Endothelial cell (in vitro differentiated cells): ENCODE measurements at regions not wholly inside any gene's neighbourhood (a gene's known extent, or its start where the extent isn't known, plus 50 kb on each side); places are given as distances from the start of the nearest gene placed in this dataset.
"Not testable (repeated sequence)": the region's sequence is repeated elsewhere in the genome, so short reads cannot be mapped to it uniquely, and the experiment has no call there.

Experiments
- DNase-seq: peaks from one replicate; pipeline ENCODE4 v3.0.0; 2021; ENCODE audit warnings: low spot score
- H3K27ac Mint-ChIP-seq: one replicate; pipeline ENCODE4 v1.8.0; 2021; ENCODE audit warnings: mixed read lengths, inconsistent platforms; ENCODE audit not compliant: unreplicated experiment
- H3K27me3 Mint-ChIP-seq: one replicate; pipeline ENCODE4 v1.8.0; 2021; ENCODE audit warnings: mild to moderate bottlenecking, moderate library complexity, mixed read lengths, inconsistent platforms; ENCODE audit not compliant: unreplicated experiment
- H3K36me3 Mint-ChIP-seq: one replicate; pipeline ENCODE4 v1.8.0; 2021; ENCODE audit warnings: mild to moderate bottlenecking, low read depth, mixed read lengths, inconsistent platforms; ENCODE audit not compliant: unreplicated experiment
- H3K4me1 Mint-ChIP-seq: one replicate; pipeline ENCODE4 v1.8.0; 2021; ENCODE audit warnings: mild to moderate bottlenecking, mixed read lengths, inconsistent platforms; ENCODE audit not compliant: unreplicated experiment
- H3K4me3 Mint-ChIP-seq: one replicate; pipeline ENCODE4 v1.8.0; 2021; ENCODE audit warnings: mild to moderate bottlenecking, mixed read lengths, inconsistent platforms; ENCODE audit not compliant: unreplicated experiment
- H3K9me3 Mint-ChIP-seq: one replicate; pipeline ENCODE4 v1.8.0; 2021; ENCODE audit warnings: mixed read lengths, inconsistent platforms; ENCODE audit not compliant: unreplicated experiment
- TF ChIP-seq, protein P1 (sequence below): fragments of 200-600 bp; sonication (generic); IDR thresholded peaks from one replicate; pipeline ENCODE4 v1.5.0; 2021; ENCODE audit warnings: antibody characterized with exemption; ENCODE audit not compliant: unreplicated experiment

- TF ChIP-seq, protein P1, sequence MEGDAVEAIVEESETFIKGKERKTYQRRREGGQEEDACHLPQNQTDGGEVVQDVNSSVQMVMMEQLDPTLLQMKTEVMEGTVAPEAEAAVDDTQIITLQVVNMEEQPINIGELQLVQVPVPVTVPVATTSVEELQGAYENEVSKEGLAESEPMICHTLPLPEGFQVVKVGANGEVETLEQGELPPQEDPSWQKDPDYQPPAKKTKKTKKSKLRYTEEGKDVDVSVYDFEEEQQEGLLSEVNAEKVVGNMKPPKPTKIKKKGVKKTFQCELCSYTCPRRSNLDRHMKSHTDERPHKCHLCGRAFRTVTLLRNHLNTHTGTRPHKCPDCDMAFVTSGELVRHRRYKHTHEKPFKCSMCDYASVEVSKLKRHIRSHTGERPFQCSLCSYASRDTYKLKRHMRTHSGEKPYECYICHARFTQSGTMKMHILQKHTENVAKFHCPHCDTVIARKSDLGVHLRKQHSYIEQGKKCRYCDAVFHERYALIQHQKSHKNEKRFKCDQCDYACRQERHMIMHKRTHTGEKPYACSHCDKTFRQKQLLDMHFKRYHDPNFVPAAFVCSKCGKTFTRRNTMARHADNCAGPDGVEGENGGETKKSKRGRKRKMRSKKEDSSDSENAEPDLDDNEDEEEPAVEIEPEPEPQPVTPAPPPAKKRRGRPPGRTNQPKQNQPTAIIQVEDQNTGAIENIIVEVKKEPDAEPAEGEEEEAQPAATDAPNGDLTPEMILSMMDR: no peak
- Mint-ChIP-seq H3K9me3 (no peaks in the 10 kb centered on the region), H3K36me3 (no peaks in the 10 kb centered on the region), H3K4me1 (no peaks in the 10 kb centered on the region), H3K27me3 (peaks cover 2% of the 10 kb centered on the region), H3K27ac (no peak overlapping the region), H3K4me3 (no peak overlapping the region)
- no peak for DNase-seq
Observed at GRCh38 chr1:242690849-242691609, 166.5 kb upstream of the PLD5 start.

DNA sequence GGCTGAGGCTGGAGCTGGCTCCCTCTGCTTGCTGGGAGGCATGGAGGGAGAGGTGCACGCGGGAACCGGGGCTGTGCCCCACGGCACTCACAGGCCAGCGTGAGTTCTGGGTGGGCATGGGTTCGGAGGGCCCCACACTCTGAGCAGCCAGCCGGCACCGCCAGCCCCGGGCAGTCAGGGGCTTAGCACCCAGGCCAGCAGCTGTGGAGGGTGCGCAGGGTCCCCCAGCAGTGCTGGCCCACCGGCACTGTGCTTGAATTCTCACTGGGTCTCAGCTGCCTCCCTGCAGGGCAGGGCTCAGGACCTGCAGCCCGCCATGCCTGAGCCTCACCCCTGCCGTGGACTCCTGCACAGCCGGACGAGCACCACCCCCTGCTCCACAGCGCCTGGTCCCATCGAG lies 164.9 kb upstream of the PLD5 start:
- H3K4me1 Mint-ChIP-seq: no peaks in the 10 kb centered on the region
- H3K27ac Mint-ChIP-seq: no peak overlapping the region
- H3K4me3 Mint-ChIP-seq: no peak overlapping the region
- no peaks in the 10 kb centered on the region for H3K36me3 Mint-ChIP-seq
- H3K9me3 Mint-ChIP-seq: no peaks in the 10 kb centered on the region
- TF ChIP-seq, protein P1: no peak
- no peak for DNase-seq
- peaks cover 2% of the 10 kb centered on the region for H3K27me3 Mint-ChIP-seq

- Mint-ChIP-seq H3K27ac (no peak overlapping the region), H3K36me3 (no peaks in the 10 kb centered on the region), H3K9me3 (no peaks in the 10 kb centered on the region), H3K27me3 (no peaks in the 10 kb centered on the region), H3K4me1 (peaks cover 4% of the 10 kb centered on the region), H3K4me3 (no peak overlapping the region)
- no peak for DNase-seq
- TF ChIP-seq, protein P1: no peak
Observed at GRCh38 chr1:242674951-242675645, 150.6 kb upstream of the PLD5 start.

DNA sequence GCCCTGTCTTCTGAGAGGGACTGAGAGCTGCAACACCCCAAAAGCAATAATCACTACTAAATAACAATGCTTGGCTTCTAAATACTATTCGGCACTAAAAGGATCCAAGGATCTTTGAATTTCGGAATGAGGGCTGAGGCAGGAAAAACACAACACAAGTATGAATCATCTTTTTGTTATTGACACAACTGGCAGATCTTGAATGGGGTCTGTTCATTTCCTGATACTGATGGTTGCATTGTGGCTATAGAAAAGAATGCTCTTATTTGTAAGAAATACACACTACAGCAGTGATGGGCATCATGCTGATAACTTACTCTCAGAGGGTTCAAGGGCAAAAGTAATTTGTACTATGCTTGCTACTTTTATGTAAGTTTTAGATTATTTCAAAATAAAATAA lies 149.2 kb upstream of the PLD5 start:
- Mint-ChIP-seq H3K27ac (no peak overlapping the region), H3K4me3 (no peak overlapping the region), H3K36me3 (no peaks in the 10 kb centered on the region), H3K27me3 (no peaks in the 10 kb centered on the region), H3K4me1 (peaks cover 10% of the 10 kb centered on the region), H3K9me3 (no peaks in the 10 kb centered on the region)
- no peak for DNase-seq
- TF ChIP-seq, protein P1: no peak

DNA sequence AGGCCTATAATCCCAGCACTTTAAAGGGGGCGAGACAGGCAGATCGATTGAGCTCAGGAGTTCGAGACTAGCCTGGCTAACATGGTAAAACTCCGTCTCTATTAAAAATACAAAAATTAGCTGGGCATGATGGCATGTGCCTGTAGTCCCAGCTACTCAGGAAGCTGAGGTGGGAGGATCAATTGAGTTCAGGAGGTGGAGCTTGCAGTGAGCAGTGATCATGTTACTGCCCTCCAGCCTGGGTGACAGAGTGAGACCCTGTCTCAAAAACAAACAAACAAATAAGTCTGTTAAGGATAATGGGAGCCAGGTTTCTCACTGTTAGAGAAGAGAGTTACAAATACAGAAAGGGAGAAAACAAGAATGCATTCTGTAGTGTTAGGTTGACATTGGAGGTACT lies 148.7 kb upstream of the PLD5 start:
- not testable (repeated sequence) for H3K4me3 Mint-ChIP-seq, DNase-seq, H3K4me1 Mint-ChIP-seq, H3K36me3 Mint-ChIP-seq, H3K27ac Mint-ChIP-seq, H3K9me3 Mint-ChIP-seq, H3K27me3 Mint-ChIP-seq
